ENCODE measurements at regions not wholly inside any gene's neighbourhood (a gene's known extent, or its start where the extent isn't known, plus 50 kb on each side); places are given as distances from the start of the nearest gene placed in this dataset.

DNA sequence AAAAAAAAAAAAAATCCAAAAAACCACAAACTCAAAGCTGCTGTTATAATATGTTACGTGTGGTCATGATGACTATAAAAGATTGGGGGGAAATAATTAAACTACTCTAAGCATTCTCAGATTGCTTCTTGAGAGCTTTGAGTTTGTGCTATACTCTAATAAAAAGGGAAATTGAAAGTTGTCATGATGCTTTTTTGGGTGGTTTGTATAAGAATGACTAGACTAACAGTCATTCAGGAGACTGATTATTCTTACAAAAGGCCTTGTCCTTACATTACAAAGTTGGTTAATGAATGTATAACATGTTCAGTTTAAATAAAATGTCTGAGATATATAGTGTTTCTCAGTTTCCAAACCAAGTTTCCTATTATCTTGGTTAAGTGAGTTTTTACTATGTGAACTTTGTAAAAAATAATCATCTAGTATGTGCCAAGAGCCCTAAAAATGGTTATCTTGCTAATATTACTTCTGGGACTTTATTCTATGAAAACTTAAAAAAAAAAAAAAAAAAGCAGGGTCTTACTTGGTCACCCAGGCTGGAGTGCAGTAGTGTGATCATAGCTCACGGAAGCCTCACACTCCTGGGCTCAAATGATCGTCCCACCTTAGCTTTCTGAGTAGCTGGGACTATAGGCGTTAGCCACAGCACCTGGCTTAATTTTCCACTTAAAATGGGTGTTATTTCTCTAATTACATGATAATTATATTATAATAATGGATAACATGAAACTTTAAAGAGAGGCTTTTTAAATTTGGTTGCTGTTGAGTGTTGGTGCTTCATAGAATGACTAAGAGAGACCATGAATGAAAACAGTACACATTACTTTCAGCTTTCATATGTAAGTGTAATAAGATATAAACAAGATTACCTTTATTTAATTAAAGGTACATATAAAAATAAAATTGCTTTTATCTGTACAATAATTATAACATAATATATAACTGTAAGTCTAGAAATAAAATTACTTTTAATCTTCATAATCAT lies 459.6 kb upstream of the RGS6 start:
- TF ChIP-seq REST (IDR thresholded peaks at IDR 0.05; ENCODE audit: insufficient read depth in 1 of 2, low read depth in 2 of 2, low read length in 2 of 2) = no peak
- TF ChIP-seq POLR2AphosphoS5 (IDR thresholded peaks at IDR 0.05; ENCODE audit: low read depth, low read length) = no peak
- no peak for TF ChIP-seq FOXP2 (optimal IDR thresholded peaks at IDR 0.05; ENCODE audit: borderline replicate concordance, extremely low read depth, extremely low read length, insufficient read depth)
- TF ChIP-seq TAF1 (IDR thresholded peaks at IDR 0.05; ENCODE audit: borderline replicate concordance, insufficient read depth, low read length) = no peak
